K562 (cell line): ENCODE measurements at regions not wholly inside any gene's neighbourhood (a gene's known extent, or its start where the extent isn't known, plus 50 kb on each side); places are given as distances from the start of the nearest gene placed in this dataset.
"Not testable (repeated sequence)": the region's sequence is repeated elsewhere in the genome, so short reads cannot be mapped to it uniquely, and the experiment has no call there.

Experiments used
- ATAC-seq: fragments of 200-7000 bp; cut with Tn5 transposase; 3 replicates; pipeline ENCODE4 v1.9.1; 2020; ENCODE audit warnings: moderate library complexity
- BruUV-seq: library from RNA; stranded (reverse); fragments of 400-500 nt; replicated peaks from 2 replicates; lab custom pipeline; 2021; lab: Mats Ljungman, UMichigan
- CTCF ChIA-PET: fragments of 300-600 bp; formaldehyde crosslinking; extraction: SDS; loops from one replicate; lab custom pipeline; 2021; ENCODE audit warnings: low intra/inter-chr PET ratio; lab: Yijun Ruan, JAX
- POLR2A ChIA-PET: fragments of 300-600, 350-650 bp; sonication (Branson Sonifier 250); formaldehyde crosslinking; extraction: SDS; loops from one replicate; lab custom pipeline; 2021; ENCODE audit warnings: antibody characterized with exemption, inconsistent platforms; lab: Yijun Ruan, JAX
- DNase-seq, 4 experiments: peaks; one replicate each; pipeline versions ENCODE4 v3.0.0 to v3.0.0-alpha.2; 2011 to 2018; ENCODE audit warnings: low spot score in 3 of 4, mixed read lengths in 3 of 4; ENCODE audit errors: extremely low read depth in 1 of 4
- FAIRE-seq: peaks from 2 replicates; lab custom pipeline; 2011; peaks lifted over from hg19 to GRCh38; lab: Jason Lieb, UNC
- H2AFZ ChIP-seq: 2 replicates; pipeline ENCODE4 v1.6.0; 2011; ENCODE audit warnings: low read depth, low read length, control low read depth, inconsistent platforms
- H3K27ac ChIP-seq: fragments of 200-600 bp; 3 replicates; pipeline ENCODE4 v1.8.0; 2011; ENCODE audit warnings: low read depth, mild to moderate bottlenecking, control low read depth, inconsistent platforms, low read length, moderate library complexity, mixed read lengths; ENCODE audit errors: extremely low read depth
- H3K27me3 ChIP-seq, 2 experiments: fragments of 300-600 bp in 1 of 2; 2 replicates in 1 of 2; 3 replicates in 1 of 2; pipeline versions ENCODE4 v1.6.0 to v1.8.0; 2011; ENCODE audit warnings: inconsistent platforms in 2 of 2, low read length in 2 of 2, mild to moderate bottlenecking in 1 of 2, mixed read lengths in 1 of 2, moderate library complexity in 1 of 2; ENCODE audit not compliant: control insufficient read depth in 2 of 2, insufficient read depth in 2 of 2
- H3K36me3 ChIP-seq: fragments of 300-600 bp; 3 replicates; pipeline ENCODE4 v1.8.0; 2011; ENCODE audit warnings: mild to moderate bottlenecking, low read length, inconsistent platforms; ENCODE audit not compliant: control insufficient read depth, insufficient read depth
- H3K4me1 ChIP-seq, 2 experiments: fragments of 200-600 bp in 1 of 2; replicated peaks in 1 of 2; 2 replicates in 1 of 2; 3 replicates in 1 of 2; pipeline versions ENCODE4 v1.5.1 to v1.8.0; 2011; ENCODE audit warnings: inconsistent platforms in 2 of 2, low read length in 2 of 2, mild to moderate bottlenecking in 1 of 2, mixed read lengths in 1 of 2, moderate library complexity in 1 of 2; ENCODE audit not compliant: control insufficient read depth in 2 of 2, insufficient read depth in 2 of 2
- H3K4me2 ChIP-seq: 2 replicates; pipeline ENCODE4 v1.6.1; 2011; ENCODE audit warnings: low read length, control low read depth, inconsistent platforms, mixed read lengths; ENCODE audit not compliant: insufficient read depth
- H3K4me3 ChIP-seq: fragments of 200-600 bp; sonication (generic), shearing (Covaris generic); 2 replicates; pipeline ENCODE4 v1.5.1; 2016; ENCODE audit warnings: control low read depth, inconsistent platforms
- H3K79me2 ChIP-seq: fragments of 200-600 bp; 3 replicates; pipeline ENCODE4 v1.8.0; 2011; ENCODE audit warnings: low read length, inconsistent platforms; ENCODE audit not compliant: control insufficient read depth, insufficient read depth
- H3K9ac ChIP-seq, 2 experiments: 2 replicates each; pipeline versions ENCODE4 v1.6.0 to v1.6.1; 2011; ENCODE audit warnings: low read depth in 2 of 2, low read length in 2 of 2, control low read depth in 1 of 2, inconsistent platforms in 1 of 2, mild to moderate bottlenecking in 1 of 2, mixed read lengths in 1 of 2; ENCODE audit not compliant: insufficient read depth in 1 of 2
- H3K9me1 ChIP-seq: one replicate; pipeline ENCODE4 v1.6.0; 2011; ENCODE audit warnings: inconsistent platforms, mild to moderate bottlenecking, low read length, moderate library complexity; ENCODE audit not compliant: control insufficient read depth, insufficient read depth
- H3K9me3 ChIP-seq: replicated peaks from 2 replicates; pipeline ENCODE4 v1.5.1; 2011; ENCODE audit warnings: low read depth, low read length, inconsistent platforms; ENCODE audit not compliant: control insufficient read depth, insufficient read depth
- H4K20me1 ChIP-seq: replicated peaks from 2 replicates; pipeline ENCODE4 v1.6.1; 2011; ENCODE audit warnings: low read length, inconsistent platforms, mixed read lengths; ENCODE audit not compliant: control insufficient read depth, insufficient read depth
- E2F6 ChIP-seq, 2 experiments: IDR thresholded peaks; 2 replicates each; pipeline ENCODE4 v1.6.1; 2011; ENCODE audit warnings: borderline replicate concordance in 1 of 2, control low read depth in 1 of 2, low read depth in 1 of 2, low read length in 1 of 2, mild to moderate bottlenecking in 1 of 2, mixed read lengths in 1 of 2, moderate library complexity in 1 of 2; ENCODE audit not compliant: insufficient read depth in 1 of 2, insufficient read length in 1 of 2, poor library complexity in 1 of 2, severe bottlenecking in 1 of 2; ENCODE audit errors: extremely low read depth in 1 of 2
- E2F8 ChIP-seq: fragments of 450-650 bp; IDR thresholded peaks from 2 replicates; pipeline ENCODE4 v1.7.1; 2018; ENCODE audit warnings: mild to moderate bottlenecking, low read depth; ENCODE audit not compliant: partially characterized antibody
- HNRNPLL ChIP-seq: fragments of 200-400 bp; formaldehyde crosslinking; IDR thresholded peaks from 2 replicates; pipeline ENCODE4 v1.6.1; 2017; ENCODE audit warnings: low read length, low read depth, mild to moderate bottlenecking; ENCODE audit not compliant: poor library complexity, severe bottlenecking
- MIER1 ChIP-seq: fragments of 450-650 bp; IDR thresholded peaks from 2 replicates; pipeline ENCODE4 v1.6.1; 2016; ENCODE audit warnings: antibody characterized with exemption, mild to moderate bottlenecking, low read depth
- MTA2 ChIP-seq: fragments of 450-650 bp; IDR thresholded peaks from 2 replicates; pipeline ENCODE4 v1.6.1; 2016; ENCODE audit warnings: low read depth
- TAF9B ChIP-seq: fragments of 450-650 bp; IDR thresholded peaks from 2 replicates; pipeline ENCODE4 v1.6.1; 2018; ENCODE audit warnings: mild to moderate bottlenecking; ENCODE audit not compliant: partially characterized antibody
- TFE3 ChIP-seq: fragments of 450-650 bp; formaldehyde crosslinking; IDR thresholded peaks from 2 replicates; pipeline ENCODE4 v1.4.0; 2020; ENCODE audit warnings: mild to moderate bottlenecking, mixed read lengths
- ZNF778 ChIP-seq: fragments of 450-650 bp; formaldehyde crosslinking; IDR thresholded peaks from 2 replicates; pipeline ENCODE4 v1.4.0; 2020; ENCODE audit warnings: mild to moderate bottlenecking, moderate library complexity
- ZNF780A ChIP-seq: fragments of 250-450 bp; sonication (Bioruptor Pico); IDR thresholded peaks from 2 replicates; pipeline ENCODE4 v1.5.0; 2021; ENCODE audit warnings: mild to moderate bottlenecking
- WGBS: fragments of 100-300 bp; shearing (Covaris generic); methylation state at CpG from one replicate; pipeline ENCODE4 v1.1.6; 2016; ENCODE audit warnings: low coverage, mixed read lengths; ENCODE audit not compliant: insufficient coverage; ENCODE audit errors: missing lambda C conversion rate; 5-methylcytosine and 5-hydroxymethylcytosine counted together
- in situ Hi-C: fragments of 300-500 bp; cut with MboI; formaldehyde crosslinking; loops from 4 replicates; pipeline ENCODE4 v1.15.0; 2018; ENCODE audit warnings: inconsistent platforms, mixed read lengths
- intact Hi-C: fragments of 100-400 bp; cut with micrococcal nuclease; formaldehyde crosslinking; loops from 2 replicates; pipeline ENCODE4 v1.14.2; 2022

GRCh38 chr18:73331212-73331772 is 463.5 kb upstream of the NETO1 start:
- H3K4me2 ChIP-seq: no peak overlapping the region
- no peak overlapping the region for H3K27ac ChIP-seq
- ChIA-PET POLR2A (no interaction called here), CTCF (no interaction called here)
- DNase-seq (no peak), ATAC-seq (no peak), FAIRE-seq (no peak)
- no peak overlapping the region for H3K4me3 ChIP-seq
- no peaks in the 10 kb centered on the region for H3K79me2 ChIP-seq
- intact Hi-C loops: no loop called here
- 0% methylated on average over 3 of the region's 4 CpGs for WGBS
- BruUV-seq: no TSS peak
- H3K36me3 ChIP-seq: no peaks in the 10 kb centered on the region
- no peaks in the 10 kb centered on the region for H4K20me1 ChIP-seq
- TF ChIP-seq ZNF778 (CRISPR knock-in tag) (no peak), MTA2 (no peak), E2F6 (IDR thresholded peaks at IDR 0.05; ENCODE audit: borderline replicate concordance in 1 of 2, extremely low read depth in 1 of 2, insufficient read depth in 1 of 2, insufficient read length in 1 of 2, low read depth in 1 of 2, low read length in 1 of 2, poor library complexity in 1 of 2, severe bottlenecking in 1 of 2) (no peak), TFE3 (CRISPR knock-in tag) (no peak), HNRNPLL (no peak), ZNF780A (CRISPR knock-in tag) (no peak), MIER1 (no peak), TAF9B (no peak), E2F8 (no peak)
- H2AFZ ChIP-seq: no peak overlapping the region
- no peaks in the 10 kb centered on the region for H3K9me1 ChIP-seq
- no peaks in the 10 kb centered on the region for H3K27me3 ChIP-seq
- in situ Hi-C loops: no loop called here
- no peaks in the 10 kb centered on the region for H3K9me3 ChIP-seq
- no peaks in the 10 kb centered on the region for H3K4me1 ChIP-seq
- no peak overlapping the region for H3K9ac ChIP-seq

GRCh38 chr18:73330106-73330505 is 462.3 kb upstream of the NETO1 start:
- H3K9ac ChIP-seq, POLR2A ChIA-PET, FAIRE-seq, H3K36me3 ChIP-seq, H3K4me2 ChIP-seq, DNase-seq, H3K9me1 ChIP-seq, BruUV-seq, intact Hi-C loops, H4K20me1 ChIP-seq, H3K27ac ChIP-seq, H3K9me3 ChIP-seq, H3K4me1 ChIP-seq, H3K27me3 ChIP-seq, H3K4me3 ChIP-seq, CTCF ChIA-PET, H2AFZ ChIP-seq, in situ Hi-C loops, H3K79me2 ChIP-seq, ATAC-seq: not testable (repeated sequence)
- WGBS: 0% methylated on average over 3 of the region's 6 CpGs
